ENCODE measurements at regions not wholly inside any gene's neighbourhood (a gene's known extent, or its start where the extent isn't known, plus 50 kb on each side); places are given as distances from the start of the nearest gene placed in this dataset.
"Not testable (repeated sequence)": the region's sequence is repeated elsewhere in the genome, so short reads cannot be mapped to it uniquely, and the experiment has no call there.

DNA sequence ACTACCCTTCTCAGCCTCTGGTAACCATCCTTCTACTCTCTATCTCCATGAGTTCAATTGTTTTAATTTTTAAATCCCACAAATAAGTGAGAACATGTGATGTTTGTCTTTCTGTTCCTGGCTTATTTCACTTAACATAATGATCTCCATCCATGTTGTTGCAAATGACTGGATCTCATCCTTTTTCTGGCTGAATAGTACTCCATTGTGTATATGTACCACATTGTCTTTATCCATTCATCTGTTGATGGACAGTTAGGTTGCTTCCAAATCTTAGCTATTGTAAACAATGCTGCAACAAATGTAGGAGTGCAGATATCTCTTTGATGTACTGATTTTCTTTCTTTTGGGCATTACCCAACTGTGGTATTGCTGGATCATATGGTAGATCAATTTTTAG lies 103.0 kb downstream of the CARTPT start:
- DNase-seq (ENCODE audit: low spot score) = not testable (repeated sequence)

- DNase-seq (ENCODE audit: low spot score) = no peak
Observed at GRCh38 chr5:71825992-71826391, 106.9 kb downstream of the CARTPT start.

GRCh38 chr5:71828291-71829040 lies 109.4 kb downstream of the CARTPT start:
- DNase-seq (ENCODE audit: low spot score) = no peak

DNA sequence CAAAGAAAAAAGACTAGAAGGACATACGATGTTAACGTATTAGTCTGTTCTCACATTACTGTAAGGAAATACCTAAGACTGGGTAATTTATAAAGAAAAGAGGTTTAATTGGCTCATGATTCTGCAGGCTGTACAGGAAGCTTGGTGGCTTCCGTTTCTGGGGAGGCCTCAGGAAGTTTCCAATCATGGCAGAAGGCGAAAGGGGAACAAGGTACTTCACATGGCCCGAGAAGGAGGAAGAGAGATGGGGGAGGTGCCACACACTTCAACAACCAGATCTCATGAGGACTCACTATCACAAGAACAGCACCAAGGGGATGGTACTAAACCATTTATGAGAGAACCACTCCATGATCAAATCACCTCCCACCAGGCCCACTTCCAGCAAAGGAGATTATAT lies 110.1 kb downstream of the CARTPT start:
- DNase-seq (ENCODE audit: low spot score) = no peak

DNA sequence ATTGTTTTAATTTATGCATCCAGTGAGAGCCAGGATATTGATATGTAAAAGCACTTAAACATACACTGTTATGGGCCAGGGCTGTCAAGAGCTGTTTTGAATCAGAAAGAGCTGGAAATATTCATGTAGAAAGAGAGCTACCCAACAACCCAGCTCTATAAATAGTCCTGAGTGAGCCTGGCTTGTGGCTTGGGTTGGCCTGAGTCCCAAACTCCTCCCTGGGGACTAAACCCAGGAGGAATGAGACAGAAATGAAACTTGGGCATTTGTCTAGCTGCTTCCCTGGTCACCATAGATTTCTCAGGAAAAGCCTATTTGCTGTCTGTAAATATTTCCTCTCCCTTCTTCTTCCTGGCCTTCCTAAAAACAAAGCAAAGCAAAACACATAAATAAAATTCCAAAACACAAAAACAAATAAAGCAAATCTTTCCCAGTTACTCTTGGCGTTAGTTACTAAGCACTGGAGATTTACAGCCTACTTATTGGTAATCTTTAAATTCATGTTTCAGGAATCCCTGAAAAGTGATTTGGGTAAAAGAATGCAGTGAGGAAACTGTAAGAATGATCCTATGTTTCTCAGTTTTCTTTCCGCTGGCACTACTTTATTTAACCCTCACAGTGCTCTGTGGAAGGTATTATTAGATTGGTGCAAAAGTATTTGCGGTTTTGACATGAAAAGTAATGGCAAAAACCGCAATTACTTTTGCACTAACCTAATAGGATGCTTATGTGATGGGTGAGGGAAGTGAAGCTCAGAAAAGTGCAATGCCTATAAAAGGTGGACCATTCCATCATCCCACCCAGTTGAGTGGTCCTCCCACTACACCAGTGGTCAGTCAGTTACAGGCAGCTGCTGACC lies 111.8 kb downstream of the CARTPT start:
- no peak for DNase-seq (ENCODE audit: low spot score)

GRCh38 chr5:71832812-71833715 lies 114.0 kb downstream of the CARTPT start:
- no peak for DNase-seq (ENCODE audit: low spot score)

DNA sequence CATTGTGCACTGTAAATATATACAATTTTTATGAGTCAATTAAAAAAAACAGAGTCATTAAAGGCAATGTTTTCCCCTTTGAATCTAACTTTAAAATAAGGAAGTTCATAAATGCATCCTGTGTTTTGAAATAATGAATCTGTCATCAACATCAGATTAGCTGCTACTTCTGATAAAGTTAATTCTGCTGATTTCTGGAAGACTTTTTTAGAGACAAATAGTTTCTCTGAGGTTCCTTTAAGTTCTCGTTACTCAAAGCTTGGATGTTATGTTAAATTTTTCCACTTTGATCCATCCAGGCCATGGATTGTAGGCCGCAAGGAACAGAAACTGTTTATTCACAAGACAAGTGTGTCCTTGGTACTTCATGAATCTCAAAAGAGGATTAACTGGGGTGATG lies 115.5 kb downstream of the CARTPT start:
- DNase-seq (ENCODE audit: low spot score) = no peak

DNA sequence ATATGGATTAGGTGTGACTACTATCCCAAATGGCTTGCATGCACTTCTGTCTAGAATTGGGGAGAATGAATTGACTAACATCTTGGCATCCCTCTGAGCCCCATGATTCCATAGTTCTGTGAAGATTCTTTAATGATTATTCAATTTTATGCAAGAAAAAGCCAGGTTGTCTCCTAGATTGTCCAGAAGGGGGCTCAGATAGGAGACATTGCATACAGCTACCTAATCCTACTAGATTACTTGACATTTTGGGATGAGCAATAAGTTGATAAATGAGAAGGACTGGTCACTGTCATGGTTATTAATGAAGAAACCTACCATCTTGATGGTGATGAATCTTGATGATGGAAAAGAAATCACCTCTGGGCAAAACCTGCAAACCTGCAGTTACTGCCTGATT lies 117.0 kb downstream of the CARTPT start:
- no peak for DNase-seq (ENCODE audit: low spot score)

DNA sequence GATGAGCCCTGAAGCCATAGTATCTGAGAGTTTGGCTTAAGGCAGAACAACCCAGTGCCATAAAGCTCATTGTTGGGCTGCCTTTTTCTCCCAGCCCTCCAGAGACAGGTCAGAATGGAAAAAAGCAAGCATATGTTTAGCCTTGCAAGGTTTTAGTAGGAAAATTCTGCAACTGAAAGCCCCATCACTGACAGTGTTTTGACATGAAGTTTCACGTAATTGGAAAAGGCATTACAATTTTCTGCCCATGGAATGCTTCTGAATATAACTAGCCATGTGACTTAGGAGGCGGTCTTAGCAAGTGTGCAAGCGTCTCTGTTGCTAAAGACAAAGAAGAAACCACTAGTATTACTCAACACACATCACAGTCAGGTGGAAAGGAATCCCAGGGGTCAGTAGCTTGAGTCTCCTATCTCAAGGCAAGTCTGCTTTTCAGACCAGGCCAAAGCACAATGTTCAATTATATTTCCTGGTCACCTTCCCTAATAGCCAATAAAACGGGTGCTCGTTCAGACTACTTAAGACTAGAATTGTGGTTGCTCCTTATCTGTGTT lies 117.6 kb downstream of the CARTPT start:
- DNase-seq (ENCODE audit: low spot score) = no peak

DNA sequence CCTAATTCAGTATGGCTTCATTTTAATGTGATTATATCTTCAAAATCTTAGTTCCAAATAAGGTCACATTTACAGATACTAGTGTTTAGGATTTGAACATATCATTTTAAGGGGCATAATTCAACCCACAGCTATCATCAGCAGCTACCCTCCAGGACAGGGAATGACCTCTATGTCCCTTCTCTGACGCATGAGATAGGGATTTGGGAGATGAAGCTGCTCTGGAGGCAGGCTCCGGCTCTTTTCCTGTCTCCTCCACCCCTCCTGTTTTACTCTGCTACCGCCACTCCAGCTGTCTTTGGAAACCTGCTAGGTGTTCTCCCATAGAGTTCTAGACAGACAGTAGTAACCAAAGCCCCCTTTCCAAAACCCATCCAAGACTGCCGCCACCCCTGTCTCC lies 119.2 kb downstream of the CARTPT start:
- DNase-seq (ENCODE audit: low spot score) = no peak

DNA sequence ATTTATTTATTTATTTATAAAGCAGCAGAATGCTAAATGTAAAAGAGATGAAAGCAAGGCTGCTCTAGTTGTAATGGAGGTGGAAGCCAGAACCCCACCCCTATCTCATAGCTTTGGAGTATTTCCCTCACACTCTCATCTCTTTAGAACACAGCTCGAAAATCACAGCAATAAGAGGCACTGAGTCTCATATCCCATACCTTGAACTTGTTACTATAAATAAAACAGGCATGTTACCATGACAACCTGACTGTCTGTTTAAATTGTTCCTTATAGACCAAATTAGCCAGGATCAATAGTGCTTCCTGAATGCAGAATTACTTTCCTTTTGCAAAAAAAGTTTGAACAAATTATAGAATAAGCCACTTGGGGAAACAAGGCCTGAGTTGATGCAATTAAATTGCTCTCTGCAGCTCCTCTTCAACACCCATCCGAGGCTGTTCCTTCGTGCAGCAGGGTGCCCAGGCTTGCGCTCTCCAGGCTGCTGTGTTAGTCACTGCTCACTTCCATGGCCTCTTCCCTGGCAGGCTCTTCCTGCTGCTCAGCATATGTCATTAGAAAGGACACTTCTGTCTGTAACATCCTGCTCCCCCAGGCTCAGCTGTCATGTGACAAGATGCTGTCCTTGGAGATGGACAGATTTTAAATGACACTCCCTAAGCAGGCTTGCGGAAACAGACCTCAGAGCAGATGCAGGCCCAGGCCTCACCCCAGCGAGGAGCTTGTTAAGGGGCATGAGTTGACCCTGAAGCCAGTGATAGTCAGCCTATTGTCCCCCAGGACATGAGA lies 120.2 kb downstream of the CARTPT start:
- no peak for DNase-seq (ENCODE audit: low spot score)

GRCh38 chr5:71841107-71841506 lies 122.0 kb downstream of the CARTPT start:
- DNase-seq (ENCODE audit: low spot score) = no peak

DNA sequence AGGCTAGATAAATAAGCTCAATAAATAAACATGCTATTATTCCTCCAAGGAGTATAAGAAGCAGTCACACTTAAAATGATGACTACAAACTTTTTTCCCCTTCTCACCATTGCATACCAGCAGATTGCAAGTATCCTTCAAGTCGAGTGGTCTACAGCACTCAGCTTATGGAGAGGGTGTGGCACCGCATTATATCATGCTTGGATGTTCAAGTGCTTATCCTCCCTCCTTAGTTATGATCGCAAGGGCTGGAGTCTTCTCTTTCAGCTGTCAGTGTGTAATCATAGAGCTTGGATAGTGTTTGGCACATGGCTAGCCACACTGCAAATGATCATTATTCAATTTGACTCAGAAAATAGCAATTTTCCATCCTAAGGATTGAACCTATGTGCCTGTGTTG lies 124.0 kb downstream of the CARTPT start:
- no peak for DNase-seq (ENCODE audit: low spot score)

- DNase-seq (ENCODE audit: low spot score) = no peak
Observed at GRCh38 chr5:71844862-71845261, 125.8 kb downstream of the CARTPT start.

GRCh38 chr5:71859515-71859914 lies 140.4 kb downstream of the CARTPT start:
- DNase-seq (ENCODE audit: low spot score) = no peak

GRCh38 chr5:71860048-71860447 lies 141.0 kb downstream of the CARTPT start:
- DNase-seq (ENCODE audit: low spot score) = no peak

- no peak for DNase-seq (ENCODE audit: low spot score)
Observed at GRCh38 chr5:71861682-71862081, 142.6 kb downstream of the CARTPT start.

GRCh38 chr5:71862087-71862486 lies 143.0 kb downstream of the CARTPT start:
- no peak for DNase-seq (ENCODE audit: low spot score)

DNA sequence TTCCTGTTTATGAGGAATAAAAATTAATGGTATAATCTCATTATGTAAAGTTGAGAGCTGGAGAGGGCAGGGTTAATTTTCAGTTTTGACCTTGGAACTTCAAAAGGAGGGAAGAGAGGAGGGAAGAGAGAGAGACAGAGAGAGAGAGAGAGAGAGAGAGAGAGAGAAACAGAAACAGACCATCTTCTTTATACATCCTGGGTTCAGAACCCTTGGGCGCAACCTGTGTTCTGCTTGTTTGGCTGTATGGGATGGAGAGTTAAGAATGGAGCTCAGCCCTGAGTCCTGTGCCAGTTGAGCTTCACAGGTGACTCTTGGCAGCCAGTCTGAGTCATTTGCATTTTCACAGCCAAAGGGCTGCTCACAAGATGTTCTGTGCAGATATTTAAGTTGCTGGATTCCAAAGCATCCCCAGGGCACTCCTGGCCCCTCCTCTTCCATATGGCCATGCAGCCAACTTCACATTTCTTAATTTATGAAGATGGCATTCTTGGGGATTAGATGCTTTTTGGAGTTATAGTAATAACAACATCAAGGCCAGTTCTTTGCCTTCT lies 143.5 kb downstream of the CARTPT start:
- DNase-seq (ENCODE audit: low spot score) = no peak

DNA sequence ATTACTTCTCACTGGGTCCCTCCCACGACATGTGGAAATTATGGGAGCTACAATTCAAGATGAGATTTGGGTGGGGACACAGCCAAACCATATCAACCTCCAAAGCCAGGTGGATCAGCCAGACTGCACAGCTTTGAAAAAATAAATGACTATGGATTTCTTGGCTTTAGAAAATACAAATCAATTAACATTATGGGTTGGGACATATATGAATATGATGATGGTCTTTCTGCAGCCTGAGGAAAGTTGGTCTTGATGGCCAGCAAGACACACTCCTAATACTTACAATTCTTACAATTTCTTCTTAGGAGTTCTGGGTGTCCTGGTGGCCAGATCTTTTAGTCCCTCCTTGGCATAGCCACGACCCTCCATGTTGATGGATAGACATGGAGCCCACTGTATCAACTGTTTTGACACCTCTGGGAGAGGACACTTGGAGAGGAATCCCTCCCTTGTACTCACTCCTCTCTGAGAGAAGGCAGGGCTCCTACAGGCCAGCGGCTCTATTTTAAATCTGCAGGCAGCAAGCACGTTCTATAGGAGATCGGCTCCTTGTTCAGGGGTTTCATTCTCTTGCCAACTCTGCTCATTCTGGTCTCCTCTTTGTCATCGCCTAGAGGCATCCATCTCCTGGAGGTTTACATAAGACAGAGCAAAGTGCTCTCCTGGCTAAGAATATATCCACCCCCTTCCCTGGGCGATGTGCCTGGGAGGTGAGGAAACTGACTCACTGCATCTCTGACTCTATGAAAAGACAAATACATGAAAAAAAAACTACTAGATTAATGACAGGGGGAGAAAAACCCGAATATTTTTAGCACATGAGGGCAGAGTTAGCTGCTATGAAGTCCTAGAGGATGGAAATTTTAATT lies 145.9 kb downstream of the CARTPT start:
- no peak for DNase-seq (ENCODE audit: low spot score)
